ENCODE measurements at regions not wholly inside any gene's neighbourhood (a gene's known extent, or its start where the extent isn't known, plus 50 kb on each side); places are given as distances from the start of the nearest gene placed in this dataset.

DNA sequence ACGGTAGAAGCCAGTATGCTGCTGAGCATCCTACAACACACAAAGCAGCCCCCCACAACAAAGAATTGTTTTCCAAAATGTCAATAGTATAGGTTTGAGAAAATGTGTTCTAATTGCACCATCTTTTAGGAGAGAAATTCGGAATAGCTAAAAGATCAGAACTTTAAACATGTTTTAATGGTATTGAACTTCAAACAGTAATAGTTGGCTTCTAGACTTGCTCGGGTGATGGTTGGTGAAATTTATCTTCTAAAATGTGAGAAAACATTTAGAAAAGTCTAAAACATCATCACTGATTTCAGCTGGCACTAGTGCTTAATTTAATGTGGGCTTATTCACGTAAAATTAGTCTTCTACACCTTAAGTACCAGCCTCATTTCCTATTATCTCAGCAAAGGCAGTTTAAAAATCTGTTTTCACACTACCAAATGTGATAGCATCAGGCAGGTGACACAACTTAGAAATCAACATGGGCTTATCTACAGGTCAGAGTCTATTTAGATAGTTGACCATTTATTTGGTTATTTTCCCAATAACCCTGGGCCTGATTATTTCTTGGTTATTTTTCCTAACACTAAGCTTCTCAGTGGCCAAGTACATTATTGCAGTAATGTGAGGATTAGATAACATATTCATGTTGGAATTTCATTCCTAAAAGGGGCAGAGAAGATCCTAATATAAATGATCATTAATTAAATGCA is 399.3 kb upstream of the PKN2 start:
- no peak for DNase-seq

DNA sequence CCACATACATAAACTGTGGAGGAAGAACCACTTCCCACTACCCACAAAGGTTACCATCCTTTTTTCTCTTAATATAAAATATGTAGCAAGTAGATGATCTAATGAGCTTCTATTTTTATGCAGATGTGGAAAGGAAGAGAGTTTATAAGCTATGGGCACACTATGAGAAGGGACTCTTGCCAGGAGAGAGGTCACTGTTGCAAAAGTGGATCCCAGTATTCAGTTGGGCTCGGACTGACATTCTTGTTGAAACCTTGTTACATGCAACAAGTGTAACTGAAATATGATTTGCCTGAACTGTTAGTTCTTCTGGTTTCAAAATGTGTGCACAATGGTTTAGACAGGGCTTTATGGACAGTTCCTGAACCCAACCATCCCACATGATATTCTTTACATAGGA is 397.4 kb upstream of the PKN2 start:
- no peak for DNase-seq

DNA sequence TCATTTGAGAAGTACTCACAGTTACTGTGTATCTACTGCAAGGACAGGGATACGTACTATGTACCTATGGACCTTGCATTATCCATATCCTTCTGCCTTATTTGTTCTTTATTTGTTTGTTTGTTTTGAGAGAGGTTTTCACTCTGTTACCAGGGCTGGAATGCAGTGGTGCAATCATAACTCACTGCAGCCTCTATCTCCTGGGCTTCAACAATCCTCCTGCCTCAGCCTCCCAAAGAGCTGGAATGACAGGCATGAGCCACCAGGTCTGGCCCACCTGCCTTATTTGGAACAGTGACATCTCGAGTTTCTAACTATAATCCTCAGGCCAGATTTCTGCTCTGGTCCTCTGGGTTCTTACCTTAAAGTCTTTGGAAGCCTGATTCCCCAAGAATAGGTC is 395.5 kb upstream of the PKN2 start:
- DNase-seq: no peak

DNA sequence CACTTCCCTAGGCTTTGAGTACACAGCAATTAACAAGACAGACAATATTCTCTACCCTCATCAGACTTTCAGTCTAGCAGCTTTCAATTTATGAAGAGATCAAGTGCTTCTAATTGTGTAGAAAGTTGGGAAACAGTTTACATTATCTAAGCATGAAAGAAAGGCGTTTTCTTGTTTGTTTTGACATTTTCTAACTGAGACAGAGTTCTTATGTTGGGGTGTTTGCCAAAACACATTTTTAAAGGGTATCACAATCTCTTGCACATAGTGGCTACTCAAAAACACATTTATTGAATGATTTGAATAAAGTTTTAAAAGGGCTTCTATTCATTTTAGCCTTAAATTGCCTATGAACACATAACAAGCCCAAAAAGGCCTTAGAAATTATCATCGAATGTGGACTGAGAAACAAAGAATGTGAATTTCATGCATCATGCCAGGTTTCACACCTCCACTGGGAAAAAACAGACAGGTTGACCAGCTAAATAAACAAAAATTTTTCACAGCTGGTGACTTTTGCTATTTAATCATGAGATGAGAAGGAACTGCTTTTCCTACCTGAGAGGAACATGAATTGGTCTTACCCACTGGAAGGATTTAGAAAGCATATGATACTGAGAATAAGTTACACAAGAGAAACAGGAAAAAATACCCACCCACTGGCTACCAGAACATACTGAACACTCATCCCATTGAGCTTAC is 394.5 kb upstream of the PKN2 start:
- no peak for DNase-seq

DNA sequence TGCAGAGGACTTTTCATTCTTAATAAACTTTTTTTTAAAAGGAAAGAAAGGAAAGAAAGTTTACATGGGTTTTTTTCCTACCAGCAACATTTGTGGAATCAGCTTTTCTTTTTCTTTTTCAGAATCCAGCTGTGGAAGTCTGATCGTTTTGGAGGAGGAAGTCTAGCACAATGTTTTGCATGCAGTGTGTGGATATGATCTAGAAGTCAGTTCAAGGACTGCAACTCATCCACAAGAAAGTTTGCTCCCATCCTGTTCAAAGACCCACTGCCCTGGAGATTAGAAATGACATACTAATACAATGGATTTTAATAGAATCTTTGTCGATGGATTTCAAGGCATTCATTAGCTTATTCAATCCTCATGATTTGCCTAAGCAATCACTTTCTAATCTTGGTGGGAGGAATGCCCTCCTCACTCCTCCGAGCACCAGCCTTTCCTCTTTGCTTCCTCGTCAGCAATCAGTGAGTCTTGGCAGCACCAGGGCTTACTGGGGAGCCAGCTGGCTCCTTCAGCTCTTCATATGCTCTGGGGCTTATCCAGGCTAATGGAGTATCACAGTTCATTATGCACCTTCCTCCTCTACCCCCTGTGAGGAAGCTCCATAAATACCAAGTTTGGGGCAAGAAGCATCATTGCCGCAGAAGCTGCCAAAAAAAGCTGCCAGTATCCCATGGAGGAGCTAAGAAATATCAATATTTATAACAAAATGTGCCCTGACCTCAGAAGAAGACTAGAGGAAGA is 392.3 kb upstream of the PKN2 start:
- no peak for DNase-seq

DNA sequence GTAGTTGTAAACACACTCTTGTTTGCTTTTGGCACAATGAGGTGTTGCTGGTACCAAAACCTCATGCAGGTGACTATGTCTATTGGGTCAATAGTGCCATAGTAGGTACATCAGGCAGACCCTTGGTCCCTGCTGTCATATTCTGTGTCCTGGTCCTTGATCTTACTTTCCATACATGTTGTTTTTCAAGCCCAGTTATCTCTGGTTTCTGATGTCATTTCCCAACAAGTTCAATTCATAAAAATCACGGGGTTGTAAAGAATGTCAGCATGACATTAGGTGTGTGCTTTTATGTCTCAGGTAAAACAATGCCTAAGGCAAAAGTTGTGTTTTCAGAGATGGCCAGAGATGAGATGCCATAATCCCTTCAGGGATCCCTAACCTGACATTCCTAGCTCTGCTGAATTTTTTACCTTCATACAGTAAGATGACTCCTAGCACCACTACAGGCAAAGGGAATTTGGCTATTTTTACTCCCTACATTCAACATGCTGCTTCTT is 390.3 kb upstream of the PKN2 start:
- DNase-seq: no peak

DNA sequence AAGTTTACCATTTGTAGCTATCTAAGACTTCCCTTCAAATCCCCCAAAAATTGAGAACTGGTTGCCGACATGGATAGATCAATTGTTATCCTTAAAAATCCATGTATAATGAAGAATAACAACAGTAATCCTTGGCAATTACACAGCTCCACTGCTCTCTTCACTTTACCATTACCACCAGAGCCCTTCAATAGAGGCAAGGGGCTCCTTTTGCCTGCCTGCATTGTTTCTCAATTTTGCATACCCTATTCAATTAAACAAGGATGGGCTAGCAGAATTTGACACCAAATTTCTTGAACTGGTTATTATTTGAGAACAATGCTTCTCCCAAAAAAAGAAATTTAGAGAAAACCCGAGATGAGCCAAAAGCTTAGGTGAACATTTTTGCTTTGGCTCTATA is 387.8 kb upstream of the PKN2 start:
- DNase-seq: no peak

DNA sequence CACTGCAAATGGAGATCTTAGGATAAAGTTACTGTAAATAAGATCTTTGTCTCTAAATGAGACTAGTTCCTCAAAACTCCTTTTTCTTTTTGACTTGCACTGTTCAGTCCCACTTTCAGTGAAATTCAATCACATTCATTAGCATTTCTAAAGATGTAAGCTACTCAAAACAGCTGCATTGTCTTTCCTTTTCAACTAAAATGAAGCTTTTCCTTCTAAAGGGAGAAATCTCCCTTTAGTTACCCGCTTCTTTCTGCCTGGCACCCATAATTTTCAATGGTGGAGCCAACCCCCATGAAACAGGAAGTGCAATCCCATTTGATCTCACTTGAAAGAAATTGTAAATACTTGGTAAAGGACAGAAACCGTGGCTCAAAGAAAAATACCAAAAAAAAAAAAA is 387.4 kb upstream of the PKN2 start:
- no peak for DNase-seq

DNA sequence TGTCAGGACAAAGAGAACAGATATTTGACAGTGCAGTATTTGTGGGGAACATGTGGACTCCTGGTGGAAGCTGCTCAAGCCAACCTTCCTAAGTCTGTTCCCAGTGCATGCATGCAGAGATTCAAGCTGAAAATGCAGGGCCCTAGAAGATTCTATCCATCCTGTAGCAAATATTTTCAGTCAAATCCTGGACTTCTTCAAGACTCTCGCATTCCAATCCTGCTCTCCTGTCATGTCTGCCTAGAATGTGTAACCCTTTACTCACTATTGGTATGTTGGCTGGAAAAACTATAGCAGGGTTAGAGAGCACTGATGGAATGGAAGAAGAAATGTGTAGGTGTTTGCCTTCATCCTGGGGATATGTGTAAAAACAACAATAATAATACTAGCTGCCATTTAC is 385.6 kb upstream of the PKN2 start:
- DNase-seq: no peak

DNA sequence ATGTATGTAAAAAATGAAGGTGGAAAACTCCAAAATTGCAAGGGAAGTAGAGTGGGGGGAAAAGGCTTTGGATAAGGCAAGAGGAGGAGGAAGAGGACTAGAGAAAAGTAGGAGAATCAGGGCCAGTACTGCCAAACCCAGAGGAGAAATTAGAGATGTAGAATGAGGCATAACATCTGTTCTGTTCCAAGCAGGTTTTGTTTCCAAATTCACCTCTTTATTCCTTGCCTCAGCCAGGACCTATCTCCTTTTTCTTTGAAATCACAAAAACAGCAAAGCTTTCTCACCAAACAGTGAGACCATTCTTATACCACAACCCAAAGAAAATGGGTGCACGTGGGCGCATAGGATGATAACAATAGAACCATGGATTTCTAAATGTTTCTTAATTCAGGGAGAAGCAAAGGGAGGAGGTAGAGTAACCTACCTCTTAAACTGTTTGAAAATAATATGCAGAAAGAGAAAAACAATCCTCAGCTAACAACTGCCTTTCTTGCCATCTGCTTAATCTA is 383.3 kb upstream of the PKN2 start:
- no peak for DNase-seq

DNA sequence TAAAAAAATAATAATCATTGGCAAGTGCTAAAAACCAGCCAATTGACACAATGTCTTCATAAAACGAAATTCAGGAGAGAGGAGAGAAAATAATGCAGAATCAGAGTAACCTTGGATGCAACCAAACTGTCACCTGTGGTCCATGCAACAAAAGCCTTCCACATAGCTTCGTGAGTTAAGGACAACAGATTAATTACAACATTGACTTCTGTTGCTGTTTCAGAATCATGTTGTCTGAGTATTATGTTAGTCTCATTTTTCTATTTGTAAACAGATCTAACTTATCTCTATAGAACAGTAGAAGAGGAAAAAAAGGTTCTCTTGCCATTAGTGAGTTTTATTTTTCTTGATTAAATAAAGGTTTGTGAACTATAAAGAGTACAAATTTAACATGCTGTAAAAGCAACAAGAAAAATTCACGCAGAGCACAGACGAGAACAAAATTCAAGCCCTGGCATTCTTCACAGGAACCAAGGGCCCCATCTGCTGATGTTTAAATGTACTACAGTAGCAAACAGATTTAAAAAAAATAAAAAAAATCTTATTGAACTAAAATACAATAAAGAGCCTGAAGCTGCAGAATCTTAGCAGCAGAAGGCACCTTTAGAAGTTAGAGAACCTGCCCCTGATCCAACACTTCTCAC is 381.1 kb upstream of the PKN2 start:
- DNase-seq: peak in 13 of 51 donors; percentile 0 to 36 (median 3)

DNA sequence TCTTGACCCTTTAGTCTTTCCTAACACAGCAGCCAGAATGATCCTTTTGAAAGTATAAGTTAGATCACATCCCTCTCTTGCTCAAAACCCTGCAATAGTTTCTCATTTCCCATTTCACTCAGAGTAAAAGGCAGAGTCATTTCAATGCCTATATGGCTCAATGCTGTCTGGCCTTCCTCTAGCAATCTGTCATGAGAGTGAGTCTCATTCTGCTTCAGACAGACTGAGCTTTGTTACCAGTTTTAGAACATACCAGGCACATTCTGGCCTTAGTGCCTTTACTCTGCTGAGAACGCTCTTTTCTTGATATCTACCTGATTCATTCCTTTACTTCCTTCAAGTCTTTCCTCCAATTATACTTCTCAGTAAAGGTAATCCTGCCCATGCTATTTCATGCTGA is 372.8 kb upstream of the PKN2 start:
- DNase-seq: no peak

DNA sequence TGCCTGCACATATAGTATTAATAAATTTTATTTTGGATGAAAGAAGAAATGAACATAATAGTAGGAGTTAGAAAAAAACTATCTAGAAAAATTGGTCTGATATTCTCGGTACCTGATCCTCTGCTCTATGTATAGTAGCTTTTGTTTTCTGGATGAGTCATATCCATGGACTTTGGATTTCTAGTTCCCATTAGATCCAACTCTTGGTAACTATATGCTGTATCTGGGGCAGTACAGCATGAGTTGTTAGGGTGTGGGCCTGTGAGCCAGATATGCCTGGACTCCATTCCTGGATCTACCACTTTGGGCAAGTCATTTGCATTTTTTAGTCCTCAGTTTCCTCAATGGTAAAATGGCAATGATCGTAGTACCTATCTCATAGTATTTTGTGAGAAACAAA is 372.2 kb upstream of the PKN2 start:
- no peak for DNase-seq

DNA sequence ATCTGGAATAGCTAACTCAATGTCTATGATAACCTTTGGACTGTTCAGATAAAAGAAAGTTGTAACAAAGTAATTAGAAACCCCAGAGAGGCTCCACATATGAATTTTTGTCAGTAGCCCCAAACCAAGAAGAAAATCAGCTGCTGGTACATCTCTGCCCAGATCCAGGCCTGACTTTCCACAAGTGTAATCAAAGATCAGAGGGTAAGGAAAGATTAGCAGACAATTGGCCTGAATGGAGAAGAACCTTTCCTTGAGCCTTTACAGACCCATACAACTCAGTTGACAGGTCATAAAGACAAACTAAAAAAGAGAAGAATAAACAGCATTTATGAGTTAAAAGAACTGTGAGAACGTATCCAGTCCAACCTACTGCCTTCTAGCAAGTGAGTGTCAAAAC is 366.7 kb upstream of the PKN2 start:
- no peak for DNase-seq

DNA sequence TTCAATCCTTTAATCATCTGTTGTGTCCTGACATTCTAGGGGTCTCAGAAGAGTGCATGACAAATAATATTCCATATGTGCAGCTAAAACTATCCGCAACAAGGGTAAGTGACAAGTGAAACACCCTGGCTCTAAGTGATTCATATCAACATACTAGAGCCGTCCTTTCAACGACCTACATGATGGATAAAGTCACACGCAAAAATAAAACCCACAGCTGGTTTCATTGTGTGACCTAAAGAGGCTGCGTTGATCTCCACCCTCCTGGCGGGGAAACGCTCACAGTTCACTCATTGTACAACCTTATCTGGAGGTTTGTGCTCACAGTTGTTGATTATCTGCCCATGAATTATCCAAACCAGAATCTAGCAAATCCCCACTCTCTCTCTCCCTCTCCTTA is 365.3 kb upstream of the PKN2 start:
- no peak for DNase-seq

DNA sequence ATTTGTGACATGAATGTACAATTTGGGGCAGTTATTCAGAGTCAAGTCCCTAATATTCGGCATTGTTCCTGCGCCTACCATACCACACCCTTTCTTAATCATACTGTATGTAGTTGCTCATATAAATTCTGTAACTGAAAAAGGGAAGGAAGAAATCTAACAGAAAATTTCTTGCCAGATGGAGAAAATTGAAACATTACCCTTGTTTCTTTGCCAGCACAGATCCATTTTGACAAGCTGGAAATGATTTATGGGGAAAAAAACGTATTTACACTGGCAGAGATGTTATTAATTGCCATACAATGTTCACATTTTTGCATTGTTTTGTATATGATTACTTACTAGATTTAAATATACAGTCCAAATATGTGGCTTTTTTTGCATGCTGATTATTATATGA is 363.8 kb upstream of the PKN2 start:
- DNase-seq: no peak

DNA sequence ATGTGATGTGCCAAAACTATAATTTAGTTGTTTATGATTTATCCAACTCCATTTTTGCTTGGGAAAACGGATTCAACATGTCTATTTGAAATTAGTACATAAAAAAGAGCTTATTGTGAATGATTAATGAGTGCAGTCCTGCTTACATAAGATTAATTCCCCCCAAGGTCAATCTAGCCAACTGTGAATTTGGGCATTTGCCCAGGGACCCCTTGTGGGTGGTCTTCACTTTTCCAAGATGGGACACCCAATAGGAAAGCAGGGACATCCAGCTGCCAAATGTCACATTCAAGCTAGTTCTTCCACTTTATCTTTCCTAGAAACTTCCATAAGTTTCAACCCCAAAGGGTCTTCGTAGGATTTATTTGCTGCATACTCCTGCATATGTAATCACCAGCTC is 362.4 kb upstream of the PKN2 start:
- DNase-seq: no peak

DNA sequence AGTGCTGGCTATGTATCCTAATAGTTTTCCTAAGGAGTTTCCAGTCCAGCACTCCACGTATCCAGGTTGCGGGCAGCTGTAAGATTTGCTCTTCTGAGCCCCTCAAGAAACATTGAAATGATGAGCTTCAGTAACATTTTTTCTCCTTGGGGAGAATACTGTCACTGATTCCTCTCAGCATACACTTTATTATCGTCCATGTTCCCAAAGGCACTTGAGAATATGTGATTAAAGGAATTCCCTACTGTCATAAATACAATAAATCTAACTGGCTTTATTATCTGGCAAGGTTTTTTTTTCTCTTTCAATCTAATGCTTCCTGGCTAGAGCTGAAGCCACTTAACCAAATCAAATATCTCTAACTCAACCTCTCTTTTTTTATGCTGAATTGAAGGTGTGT is 359.2 kb upstream of the PKN2 start:
- DNase-seq: no peak

DNA sequence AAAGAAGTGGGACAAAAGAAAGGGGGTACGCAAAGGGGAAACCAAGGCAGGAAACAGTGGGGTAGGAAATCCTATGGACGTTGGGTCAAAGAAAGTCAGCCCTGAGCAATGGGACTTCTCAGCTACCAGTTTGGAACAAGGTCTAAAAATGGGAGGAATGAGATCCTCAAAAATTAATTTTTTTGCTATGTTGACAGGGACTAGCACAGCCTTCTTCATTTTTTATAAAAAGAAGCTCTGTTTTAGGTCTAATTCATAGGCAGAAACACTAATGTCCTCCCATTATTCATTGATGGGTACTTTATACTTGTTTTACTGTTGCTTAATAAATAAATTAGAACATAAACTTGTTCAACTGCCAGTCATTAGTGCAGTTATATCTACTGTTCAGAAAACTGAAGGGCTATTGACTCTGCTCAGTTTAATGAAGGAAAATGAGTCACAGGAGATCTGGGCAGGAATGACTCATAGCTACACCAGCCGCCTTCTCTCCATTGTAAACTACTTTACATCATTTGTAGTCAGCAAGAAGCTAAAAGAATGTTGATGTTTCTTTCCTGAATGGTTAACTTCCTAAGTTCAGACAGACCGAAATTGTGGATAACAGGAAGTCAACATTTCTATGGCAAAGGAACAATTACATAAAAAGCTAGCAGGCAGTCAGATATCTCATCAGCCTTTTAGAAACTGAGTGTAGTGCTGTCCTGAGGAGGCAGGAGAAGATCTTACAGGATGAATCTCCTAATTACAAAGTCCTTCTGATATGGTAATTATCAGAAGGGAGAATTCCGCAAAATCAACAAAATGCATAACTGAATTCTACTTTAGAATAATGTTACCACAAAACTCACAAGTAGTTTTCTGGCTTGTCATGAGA is 356.4 kb upstream of the PKN2 start:
- peak in 3 of 51 donors; percentile 15 to 25 (median 20) for DNase-seq

DNA sequence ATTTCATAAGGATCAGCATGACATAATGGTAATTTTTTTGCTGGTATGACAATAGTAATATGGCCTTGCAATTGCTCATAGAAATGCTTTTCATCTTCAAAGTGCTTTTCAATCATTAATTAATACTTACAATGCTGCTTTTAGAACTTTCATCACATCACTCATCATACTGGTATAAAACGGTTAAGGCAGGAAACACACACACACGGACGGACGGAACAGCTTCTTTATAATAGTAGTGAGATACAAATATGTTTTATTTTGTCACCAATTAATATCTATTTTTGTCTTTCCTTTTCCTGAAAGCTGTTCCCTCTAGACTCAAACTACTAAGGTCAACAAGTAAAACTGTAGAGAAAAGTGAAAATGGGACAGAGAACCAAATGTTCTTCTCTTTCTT is 353.9 kb upstream of the PKN2 start:
- no peak for DNase-seq
